GM18511 (cell line): ENCODE measurements at regions not wholly inside any gene's neighbourhood (a gene's known extent, or its start where the extent isn't known, plus 50 kb on each side); places are given as distances from the start of the nearest gene placed in this dataset.

Experiments
- ATAC-seq: cut with Tn5 transposase; IDR thresholded peaks from one replicate; pipeline ENCODE4 v1.9.1; 2021; ENCODE audit warnings: mild to moderate bottlenecking, moderate library complexity; ENCODE audit not compliant: unreplicated experiment

GRCh38 chr3:40848421-40848820, 323.7 kb downstream of the ZNF621 start:
- ATAC-seq: no peak

- no peak for ATAC-seq
Measured at GRCh38 chr3:40850861-40851260, 326.1 kb downstream of the ZNF621 start.

- no peak for ATAC-seq
Measured at GRCh38 chr3:40851836-40852235, 327.1 kb downstream of the ZNF621 start.

- ATAC-seq: no peak
Measured at GRCh38 chr3:40852712-40853111, 328.0 kb downstream of the ZNF621 start.

GRCh38 chr3:40853474-40853873, 328.7 kb downstream of the ZNF621 start:
- no peak for ATAC-seq

- no peak for ATAC-seq
Measured at GRCh38 chr3:40855871-40856270, 331.1 kb downstream of the ZNF621 start.

- ATAC-seq: no peak
Measured at GRCh38 chr3:40858364-40859115, 333.8 kb downstream of the ZNF621 start.

- no peak for ATAC-seq
Measured at GRCh38 chr3:40862946-40863345, 336.4 kb upstream of the CTNNB1 start.

- no peak for ATAC-seq
Measured at GRCh38 chr3:40864146-40864782, 335.0 kb upstream of the CTNNB1 start.

GRCh38 chr3:40864915-40865314, 334.4 kb upstream of the CTNNB1 start:
- ATAC-seq: no peak

GRCh38 chr3:40867797-40868196, 331.5 kb upstream of the CTNNB1 start:
- no peak for ATAC-seq

- no peak for ATAC-seq
Measured at GRCh38 chr3:40869013-40869412, 330.3 kb upstream of the CTNNB1 start.

GRCh38 chr3:40869939-40870338, 329.4 kb upstream of the CTNNB1 start:
- ATAC-seq: no peak

GRCh38 chr3:40871394-40871793, 327.9 kb upstream of the CTNNB1 start:
- no peak for ATAC-seq

GRCh38 chr3:40872258-40872920, 326.9 kb upstream of the CTNNB1 start:
- no peak for ATAC-seq

- ATAC-seq: no peak
Measured at GRCh38 chr3:40873476-40873875, 325.8 kb upstream of the CTNNB1 start.

GRCh38 chr3:40873934-40874699, 325.2 kb upstream of the CTNNB1 start:
- no peak for ATAC-seq

- no peak for ATAC-seq
Measured at GRCh38 chr3:40875581-40875980, 323.7 kb upstream of the CTNNB1 start.

- ATAC-seq: no peak
Measured at GRCh38 chr3:40876009-40876408, 323.3 kb upstream of the CTNNB1 start.

GRCh38 chr3:40876496-40876895, 322.8 kb upstream of the CTNNB1 start:
- ATAC-seq: no peak
